T-cell (primary cell): ENCODE measurements at regions not wholly inside any gene's neighbourhood (a gene's known extent, or its start where the extent isn't known, plus 50 kb on each side); places are given as distances from the start of the nearest gene placed in this dataset.
A peak's percentile ranks its signal among the peaks of the same experiment; 100 is the strongest.
"Not testable (repeated sequence)": the region's sequence is repeated elsewhere in the genome, so short reads cannot be mapped to it uniquely, and the experiment has no call there.

Experiments used
- ATAC-seq, 4 experiments: fragments of 200-7000 bp in 3 of 4; fragments of 150-1000 bp in 1 of 4; cut with Tn5 transposase; replicated peaks in 1 of 4; 1 replicate in 3 of 4; 2 replicates in 1 of 4; pipeline ENCODE4 v1.10.0; 2021; ENCODE audit warnings: moderate library complexity in 3 of 4, mild to moderate bottlenecking in 2 of 4, moderate number of reproducible peaks in 1 of 4
- CTCF ChIA-PET, 2 donors: fragments of 300-600 bp; sonication (Branson Sonifier 250); formaldehyde crosslinking; loops; one replicate each; lab custom pipeline; 2022; ENCODE audit warnings: antibody characterized with exemption in 2 of 2; lab: Charles Lee
- POLR2A ChIA-PET, 2 donors: fragments of 300-600 bp; sonication (Branson Sonifier 250); formaldehyde crosslinking; loops; one replicate each; lab custom pipeline; 2022; ENCODE audit warnings: antibody characterized with exemption in 2 of 2; lab: Charles Lee
- DNase-seq, 35 experiments: peaks; one replicate each; pipeline versions ENCODE4 v3.0.0 to v3.0.0-alpha.2; 2013 to 2023
- H3K27ac ChIP-seq: one replicate; pipeline ENCODE4 v1.5.1; 2013; ENCODE audit warnings: low read length
- H3K27me3 ChIP-seq, 2 experiments: replicated peaks in 1 of 2; 1 replicate in 1 of 2; 2 replicates in 1 of 2; pipeline versions ENCODE4 v1.6.1 to v1.7.0; 2013; ENCODE audit warnings: low read length in 1 of 2, mixed read lengths in 1 of 2; ENCODE audit not compliant: control insufficient read depth in 2 of 2, insufficient read depth in 2 of 2; ENCODE audit errors: extremely low read depth in 1 of 2
- H3K36me3 ChIP-seq, 2 donors: 1 replicate in 1 of 2; 2 replicates in 1 of 2; pipeline versions ENCODE4 v1.6.1 to v1.7.0; 2013; ENCODE audit warnings: low read length in 1 of 2; ENCODE audit not compliant: control insufficient read depth in 2 of 2, insufficient read depth in 1 of 2; ENCODE audit errors: extremely low read depth in 1 of 2
- H3K4me1 ChIP-seq, 2 experiments: 1 replicate in 1 of 2; 2 replicates in 1 of 2; pipeline versions ENCODE4 v1.6.1 to v1.7.0; 2013; ENCODE audit warnings: low read length in 2 of 2, mixed read lengths in 1 of 2; ENCODE audit not compliant: insufficient read depth in 2 of 2, control insufficient read depth in 1 of 2; ENCODE audit errors: extremely low read depth in 1 of 2
- H3K4me3 ChIP-seq, 2 donors: 1 replicate in 1 of 2; 2 replicates in 1 of 2; pipeline versions ENCODE4 v1.5.1 to v1.7.0; 2013; ENCODE audit warnings: mild to moderate bottlenecking in 2 of 2, low read length in 1 of 2, moderate library complexity in 1 of 2; ENCODE audit not compliant: control insufficient read depth in 1 of 2; ENCODE audit errors: extremely low read depth in 1 of 2
- H3K9me3 ChIP-seq: 2 replicates; pipeline ENCODE4 v1.7.0; 2013
- H3K27ac Mint-ChIP-seq, 2 donors: one replicate each; pipeline ENCODE4 v1.8.0; 2020 to 2021; ENCODE audit warnings: mild to moderate bottlenecking in 2 of 2, mixed read lengths in 2 of 2
- H3K27me3 Mint-ChIP-seq, 2 donors: one replicate each; pipeline ENCODE4 v1.8.0; 2021 to 2022; ENCODE audit warnings: mixed read lengths in 2 of 2
- H3K36me3 Mint-ChIP-seq: one replicate; pipeline ENCODE4 v1.8.0; 2021; ENCODE audit warnings: mixed read lengths
- H3K4me1 Mint-ChIP-seq, 3 donors: one replicate each; pipeline ENCODE4 v1.8.0; 2020 to 2022; ENCODE audit warnings: mixed read lengths in 3 of 3, mild to moderate bottlenecking in 1 of 3
- H3K4me3 Mint-ChIP-seq, 3 donors: one replicate each; pipeline ENCODE4 v1.8.0; 2020 to 2022; ENCODE audit warnings: mild to moderate bottlenecking in 3 of 3, mixed read lengths in 3 of 3, moderate library complexity in 3 of 3
- H3K9me3 Mint-ChIP-seq, 3 donors: one replicate each; pipeline ENCODE4 v1.8.0; 2020 to 2022; ENCODE audit warnings: mixed read lengths in 3 of 3
- WGBS: methylation state at CpG from one replicate; pipeline ENCODE4 v1.1.5; 2013; ENCODE audit warnings: missing lambda C conversion rate; ENCODE audit not compliant: insufficient coverage; 5-methylcytosine and 5-hydroxymethylcytosine counted together

DNA sequence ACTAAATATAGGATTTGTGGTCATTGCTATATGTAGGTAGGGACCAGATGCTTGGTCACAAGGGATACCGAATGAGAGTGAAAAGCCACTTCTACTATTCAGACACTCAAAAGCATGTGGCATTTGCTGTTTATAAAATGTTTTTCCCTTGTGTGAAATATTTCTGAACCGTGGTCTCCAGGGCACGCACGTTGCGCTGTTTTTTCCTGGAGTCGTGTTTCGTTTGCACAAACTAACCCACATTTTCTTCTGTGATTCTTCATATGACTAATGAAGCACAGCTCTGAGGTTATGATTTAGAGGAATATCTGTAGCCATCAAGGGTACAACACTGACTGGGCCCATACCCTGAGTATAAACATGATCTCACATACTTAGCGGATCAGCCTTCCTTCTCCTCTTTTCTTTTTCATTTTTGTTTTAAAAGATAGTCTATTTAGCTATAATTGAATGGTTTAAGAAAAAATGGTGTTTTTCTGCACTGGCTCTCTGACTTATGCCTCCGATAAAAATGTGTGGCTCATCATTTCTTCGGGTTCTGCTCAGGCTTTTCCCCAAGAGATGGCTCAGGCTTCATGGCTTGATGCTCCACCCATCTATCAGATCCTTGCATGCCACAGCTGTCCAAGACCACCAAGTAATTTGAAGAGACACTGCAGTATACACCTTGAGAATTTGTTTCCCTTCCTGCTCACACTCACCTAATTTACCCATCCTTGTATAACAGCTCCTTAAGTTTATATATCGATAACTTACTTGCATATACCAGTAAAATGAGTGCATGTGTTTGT, 59.9 kb upstream of the HBS1L start:
- H3K4me3 ChIP-seq = no peak overlapping the region
- peak in 2 of 35 experiments; percentile 12 to 19 for DNase-seq
- Mint-ChIP-seq H3K4me1 (peaks cover 50 to 71% (median 67%) of the 10 kb centered on the region in 3 donors), H3K4me3 (no peak overlapping the region), H3K27me3 (peaks cover 0 to 5% of the 10 kb centered on the region in 2 donors), H3K27ac (peak overlapping the region; percentile 83 to 88), H3K36me3 (no peaks in the 10 kb centered on the region), H3K9me3 (no peaks in the 10 kb centered on the region)
- WGBS = no CpG with 5 or more reads among the region's 11 CpGs
- peak overlapping the region; percentile 21 for H3K27ac ChIP-seq
- H3K27me3 ChIP-seq = no peaks in the 10 kb centered on the region
- peak in 3 of 4 experiments; percentile 62 to 68 (median 65) for ATAC-seq
- H3K4me1 ChIP-seq = peaks cover 21 to 27% of the 10 kb centered on the region in 2 experiments
- ChIA-PET CTCF (interaction anchor here in 1 of 2 donors (1.0 kb wide), 1 partner anchor 29 kb away, joined by 3 read pairs; no protein-coding TSS in a partner anchor), POLR2A (interaction anchor here in 1 of 2 donors (0.6 kb wide), 1 partner anchor 61 kb away, joined by 4 read pairs; no protein-coding TSS in a partner anchor)
- H3K9me3 ChIP-seq = no peaks in the 10 kb centered on the region
- no peaks in the 10 kb centered on the region for H3K36me3 ChIP-seq

DNA sequence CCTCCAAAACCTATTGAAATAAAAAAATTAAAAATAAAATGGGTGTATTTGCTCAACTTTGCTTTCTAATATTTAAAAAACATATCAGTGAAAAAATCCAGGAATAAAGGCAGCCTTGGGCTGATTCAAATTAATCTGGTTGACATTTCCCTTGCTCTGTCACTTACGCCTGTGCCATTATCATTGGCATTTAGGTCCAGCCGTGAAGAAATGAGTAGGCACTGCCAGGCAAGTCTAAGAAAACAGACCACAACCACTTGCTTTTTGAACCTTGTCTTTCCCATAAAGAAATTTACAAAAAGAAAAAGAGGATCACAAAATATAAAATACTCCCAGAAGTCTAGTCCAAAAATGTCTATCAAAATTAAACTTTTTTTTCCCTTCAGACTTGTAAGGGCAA, 59.2 kb upstream of the HBS1L start:
- H3K4me3 Mint-ChIP-seq = no peak overlapping the region
- Histone ChIP-seq H3K36me3 (no peaks in the 10 kb centered on the region), H3K27ac (no peak overlapping the region), H3K27me3 (no peaks in the 10 kb centered on the region), H3K4me3 (no peak overlapping the region), H3K9me3 (no peaks in the 10 kb centered on the region), H3K4me1 (peaks cover 21 to 27% of the 10 kb centered on the region in 2 experiments)
- DNase-seq (no peak), ATAC-seq (no peak)
- WGBS = 45% methylated on average over 2 of the region's 2 CpGs
- POLR2A ChIA-PET = no interaction called here
- H3K9me3 Mint-ChIP-seq = no peaks in the 10 kb centered on the region
- peak overlapping the region; percentile 83 to 88 for H3K27ac Mint-ChIP-seq
- H3K27me3 Mint-ChIP-seq = peaks cover 0 to 5% of the 10 kb centered on the region in 2 donors
- H3K4me1 Mint-ChIP-seq = peaks cover 50 to 68% (median 67%) of the 10 kb centered on the region in 3 donors
- no peaks in the 10 kb centered on the region for H3K36me3 Mint-ChIP-seq
- CTCF ChIA-PET = interaction anchor here in 1 of 2 donors (1.0 kb wide), 1 partner anchor 29 kb away, joined by 3 read pairs; no protein-coding TSS in a partner anchor

DNA sequence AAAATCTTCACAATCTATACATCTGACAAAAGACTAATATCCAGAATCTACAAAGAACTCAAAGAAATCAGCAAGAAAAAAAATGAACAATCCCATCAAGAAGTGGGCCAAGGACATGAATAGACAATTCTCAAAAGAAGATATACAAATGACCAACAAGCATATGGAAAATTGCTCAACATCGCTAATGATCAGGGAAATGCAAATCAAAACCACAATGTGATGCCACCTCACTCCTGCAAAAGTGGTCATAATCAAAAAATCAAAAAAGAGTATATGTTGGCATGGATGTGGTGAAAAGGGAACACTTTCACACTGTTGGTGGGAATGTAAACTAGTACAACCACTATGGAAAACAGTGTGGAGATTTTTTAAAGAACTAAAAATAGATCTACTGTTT, 58.3 kb upstream of the HBS1L start:
- H3K4me1 Mint-ChIP-seq = peaks cover 41 to 59% (median 58%) of the 10 kb centered on the region in 3 donors
- H3K27ac ChIP-seq, POLR2A ChIA-PET, H3K36me3 ChIP-seq, H3K27me3 ChIP-seq, H3K9me3 Mint-ChIP-seq, H3K36me3 Mint-ChIP-seq, H3K4me3 Mint-ChIP-seq, ATAC-seq, H3K9me3 ChIP-seq, DNase-seq, H3K4me3 ChIP-seq, H3K27me3 Mint-ChIP-seq, CTCF ChIA-PET: not testable (repeated sequence)
- no CpG with 5 or more reads among the region's 1 CpG for whole genome bisulfite sequencing
- peaks cover 18 to 26% of the 10 kb centered on the region in 2 experiments for H3K4me1 ChIP-seq
- H3K27ac Mint-ChIP-seq = peak overlapping the region in 1 of 2 donors; percentile 27

DNA sequence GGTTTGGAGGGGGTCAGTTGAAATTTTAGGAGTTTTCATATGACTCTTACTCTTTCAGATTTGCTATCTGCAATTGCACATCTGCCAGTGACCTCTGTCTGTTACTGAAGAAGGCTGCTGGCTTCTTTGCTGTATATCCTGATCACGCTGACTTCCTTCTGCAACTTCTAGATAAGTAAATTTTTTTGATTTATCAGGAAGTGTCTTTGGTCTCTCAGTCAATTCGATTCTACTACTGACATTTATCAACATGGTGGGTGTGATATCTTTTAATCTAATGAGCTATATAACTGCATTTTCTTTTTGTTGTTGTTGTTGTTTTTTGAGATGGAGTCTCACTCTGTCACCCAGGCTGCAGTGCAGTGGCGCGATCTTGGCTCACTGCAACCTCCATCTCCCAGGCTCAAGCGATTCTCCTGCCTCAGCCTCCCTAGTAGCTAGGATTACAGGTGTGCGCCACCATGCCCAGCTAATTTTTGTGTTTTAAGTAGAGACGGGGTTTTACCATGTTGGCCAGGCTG, 55.7 kb upstream of the HBS1L start:
- WGBS = no CpG with 5 or more reads among the region's 7 CpGs

DNA sequence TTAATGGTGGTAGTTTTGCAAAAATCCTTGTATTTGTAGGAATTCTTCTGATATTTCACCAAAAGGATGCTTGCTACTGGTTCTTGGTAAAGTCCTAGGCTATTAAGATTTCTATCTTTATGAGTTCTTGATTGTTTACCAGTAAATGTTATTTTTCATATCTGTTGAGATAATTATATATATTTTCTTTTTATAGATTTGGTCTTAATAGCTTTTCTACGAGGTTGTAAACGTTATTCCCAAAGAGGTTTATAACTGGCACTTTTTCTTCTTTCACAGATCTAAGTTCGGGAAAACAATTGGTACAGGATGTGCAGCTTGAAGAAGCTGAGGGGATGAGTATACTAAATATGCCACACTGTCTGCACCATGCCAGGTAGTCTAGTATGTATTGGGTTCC, 55.1 kb upstream of the HBS1L start:
- ChIA-PET CTCF (no interaction called here), POLR2A (no interaction called here)
- Mint-ChIP-seq H3K9me3 (peaks cover 0 to 6% (median 0%) of the 10 kb centered on the region in 3 donors), H3K36me3 (no peaks in the 10 kb centered on the region), H3K4me1 (peaks cover 35 to 48% (median 37%) of the 10 kb centered on the region in 3 donors), H3K27me3 (no peaks in the 10 kb centered on the region), H3K4me3 (no peak overlapping the region), H3K27ac (peak overlapping the region in 1 of 2 donors; percentile 22)
- Histone ChIP-seq H3K36me3 (no peaks in the 10 kb centered on the region), H3K27ac (no peak overlapping the region), H3K4me1 (peaks cover 3 to 8% of the 10 kb centered on the region in 2 experiments), H3K4me3 (no peak overlapping the region), H3K27me3 (no peaks in the 10 kb centered on the region), H3K9me3 (no peaks in the 10 kb centered on the region)
- ATAC-seq (no peak), DNase-seq (no peak)
- WGBS = no CpG with 5 or more reads among the region's 3 CpGs

More for the DNA sequence above, 55.7 kb upstream of the HBS1L start:
- H3K4me1 Mint-ChIP-seq = peaks cover 35 to 48% (median 37%) of the 10 kb centered on the region in 3 donors
- H3K27me3 ChIP-seq, POLR2A ChIA-PET, H3K4me3 Mint-ChIP-seq, H3K9me3 ChIP-seq, H3K36me3 Mint-ChIP-seq, H3K9me3 Mint-ChIP-seq, H3K27ac ChIP-seq, H3K27me3 Mint-ChIP-seq, H3K4me1 ChIP-seq, DNase-seq, ATAC-seq, H3K36me3 ChIP-seq, H3K4me3 ChIP-seq, H3K27ac Mint-ChIP-seq, CTCF ChIA-PET: not testable (repeated sequence)

DNA sequence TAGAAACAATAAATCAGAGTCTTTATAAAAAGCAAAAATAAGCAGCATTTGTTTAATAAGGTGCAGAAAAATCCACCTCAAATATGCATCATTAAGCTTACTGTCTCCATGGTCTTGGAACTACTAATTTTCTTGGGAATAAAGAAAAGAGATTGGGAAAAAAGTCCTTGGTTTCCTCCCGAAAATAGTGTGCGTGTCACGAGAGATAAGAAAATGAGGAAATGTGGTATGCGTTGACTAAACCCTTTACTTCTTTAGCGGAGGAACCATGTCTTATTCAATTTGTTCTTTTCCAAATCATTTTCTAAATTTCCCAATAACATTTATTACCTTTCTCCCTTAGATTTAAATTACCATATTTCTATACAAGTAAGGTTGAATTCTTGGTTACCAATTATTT, 54.1 kb upstream of the HBS1L start:
- H3K4me1 ChIP-seq = peaks cover 13 to 14% of the 10 kb centered on the region in 2 experiments
- Mint-ChIP-seq H3K36me3 (no peaks in the 10 kb centered on the region), H3K4me1 (peaks cover 38 to 50% (median 43%) of the 10 kb centered on the region in 3 donors), H3K9me3 (peaks cover 0 to 9% (median 0%) of the 10 kb centered on the region in 3 donors), H3K27ac (no peak overlapping the region), H3K4me3 (no peak overlapping the region), H3K27me3 (no peaks in the 10 kb centered on the region)
- ChIA-PET CTCF (interaction anchor here in 1 of 2 donors (1.3 kb wide), 1 partner anchor 24 kb away, joined by 3 read pairs; no protein-coding TSS in a partner anchor), POLR2A (interaction anchor here in 1 of 2 donors (0.6 kb wide), 1 partner anchor 20 kb away, joined by 6 read pairs; no protein-coding TSS in a partner anchor)
- ATAC-seq = no peak
- no peak for DNase-seq
- no peaks in the 10 kb centered on the region for H3K9me3 ChIP-seq
- H3K27me3 ChIP-seq = no peaks in the 10 kb centered on the region
- no CpG with 5 or more reads among the region's 5 CpGs for WGBS
- H3K36me3 ChIP-seq = no peaks in the 10 kb centered on the region
- H3K4me3 ChIP-seq = no peak overlapping the region
- no peak overlapping the region for H3K27ac ChIP-seq
